ENCODE measurements at regions not wholly inside any gene's neighbourhood (a gene's known extent, or its start where the extent isn't known, plus 50 kb on each side); places are given as distances from the start of the nearest gene placed in this dataset.

GRCh38 chr13:34816908-34817665 is 125.0 kb upstream of the NBEA start:
- CTCF ChIA-PET = interaction anchor here (0.6 to 0.7 kb wide), 2 partner anchors 13 to 24 kb away, joined by 3 read pairs; no protein-coding TSS in a partner anchor
- TF ChIP-seq CTCF (conservative IDR thresholded peaks at IDR 0.05; ENCODE audit: low read depth) = no peak
- H3K27ac ChIP-seq = no peak overlapping the region
- no peak for DNase-seq (ENCODE audit: low spot score)
- POLR2A ChIA-PET (ENCODE audit: low non-redundant PET) = no interaction called here

GRCh38 chr13:34822650-34823049 is 119.4 kb upstream of the NBEA start:
- ChIA-PET CTCF (no interaction called here), POLR2A (ENCODE audit: low non-redundant PET) (no interaction called here)
- DNase-seq (ENCODE audit: low spot score) = no peak
- H3K27ac ChIP-seq = no peak overlapping the region
- no peak for TF ChIP-seq CTCF (conservative IDR thresholded peaks at IDR 0.05; ENCODE audit: low read depth)

GRCh38 chr13:34826432-34826831 is 115.6 kb upstream of the NBEA start:
- CTCF ChIA-PET = interaction anchor here (0.7 kb wide), 1 partner anchor 109 kb away, joined by 3 read pairs; no protein-coding TSS in a partner anchor
- POLR2A ChIA-PET (ENCODE audit: low non-redundant PET) = no interaction called here
- DNase-seq (ENCODE audit: low spot score) = no peak

GRCh38 chr13:34833562-34834182 is 108.4 kb upstream of the NBEA start:
- H3K27ac ChIP-seq = no peak overlapping the region
- ChIA-PET CTCF (no interaction called here), POLR2A (ENCODE audit: low non-redundant PET) (no interaction called here)
- no peak for DNase-seq (ENCODE audit: low spot score)
- TF ChIP-seq CTCF (conservative IDR thresholded peaks at IDR 0.05; ENCODE audit: low read depth) = no peak

More at GRCh38 chr13:34826432-34826831, 115.6 kb upstream of the NBEA start:
- TF ChIP-seq CTCF (conservative IDR thresholded peaks at IDR 0.05; ENCODE audit: low read depth) = no peak
- H3K27ac ChIP-seq = no peak overlapping the region

- POLR2A ChIA-PET (ENCODE audit: low non-redundant PET) = no interaction called here
- DNase-seq (ENCODE audit: low spot score) = no peak
- CTCF ChIA-PET = no interaction called here
- no peak overlapping the region for H3K27ac ChIP-seq
- no peak for TF ChIP-seq CTCF (conservative IDR thresholded peaks at IDR 0.05; ENCODE audit: low read depth)
These were observed 99.6 kb upstream of the NBEA start for GRCh38 chr13:34842466-34842865.

GRCh38 chr13:34847766-34848165 is 94.3 kb upstream of the NBEA start:
- H3K27ac ChIP-seq = no peak overlapping the region
- ChIA-PET POLR2A (ENCODE audit: low non-redundant PET) (no interaction called here), CTCF (no interaction called here)
- DNase-seq (ENCODE audit: low spot score) = no peak
- no peak for TF ChIP-seq CTCF (conservative IDR thresholded peaks at IDR 0.05; ENCODE audit: low read depth)

Measured in RWPE1 (cell line).